GM23338 (cell line): ENCODE measurements at regions not wholly inside any gene's neighbourhood (a gene's known extent, or its start where the extent isn't known, plus 50 kb on each side); places are given as distances from the start of the nearest gene placed in this dataset.

Experiments
- ATAC-seq: fragments of 200-7000 bp; cut with Tn5 transposase; 3 replicates; pipeline ENCODE4 v1.9.1; 2020
- DNase-seq: peaks from one replicate; pipeline ENCODE4 v3.0.0-alpha.2; 2015; ENCODE audit warnings: low spot score
- H2AFZ ChIP-seq: fragments of 200-600 bp; sonication (generic); 2 replicates; pipeline ENCODE4 v1.8.0; 2016; ENCODE audit warnings: antibody characterized with exemption, mild to moderate bottlenecking, moderate library complexity
- H3F3A ChIP-seq: fragments of 200-600 bp; sonication (generic); replicated peaks from 2 replicates; pipeline ENCODE4 v1.8.0; 2017; ENCODE audit warnings: antibody characterized with exemption, mixed run types, low read depth
- H3K27ac ChIP-seq: fragments of 200-600 bp; sonication (generic); 2 replicates; pipeline ENCODE4 v1.6.1; 2016; ENCODE audit warnings: low read depth
- H3K27me3 ChIP-seq: fragments of 200-600 bp; sonication (generic); 2 replicates; pipeline ENCODE4 v1.8.0; 2016; ENCODE audit warnings: mild to moderate bottlenecking, mixed run types, moderate library complexity; ENCODE audit not compliant: insufficient read depth
- H3K36me3 ChIP-seq: fragments of 200-600 bp; sonication (generic); 2 replicates; pipeline ENCODE4 v1.8.0; 2016; ENCODE audit warnings: mild to moderate bottlenecking; ENCODE audit not compliant: insufficient read depth
- H3K4me1 ChIP-seq: fragments of 200-600 bp; sonication (generic); 2 replicates; pipeline ENCODE4 v1.8.0; 2016; ENCODE audit warnings: mild to moderate bottlenecking, moderate library complexity; ENCODE audit not compliant: insufficient read depth
- H3K4me2 ChIP-seq: fragments of 200-600 bp; sonication (generic); 2 replicates; pipeline ENCODE4 v1.7.1; 2017; ENCODE audit warnings: mixed run types
- H3K4me3 ChIP-seq: fragments of 200-600 bp; sonication (generic); 2 replicates; pipeline ENCODE4 v1.6.1; 2016; ENCODE audit warnings: mixed run types
- H3K79me2 ChIP-seq: fragments of 200-600 bp; sonication (generic); replicated peaks from 2 replicates; pipeline ENCODE4 v1.8.0; 2017; ENCODE audit warnings: mild to moderate bottlenecking; ENCODE audit not compliant: insufficient read depth
- H3K9me2 ChIP-seq: fragments of 200-600 bp; sonication (generic); 2 replicates; pipeline ENCODE4 v1.8.0; 2017; ENCODE audit not compliant: insufficient read depth
- H4K20me1 ChIP-seq: fragments of 200-600 bp; sonication (generic); replicated peaks from 2 replicates; pipeline ENCODE4 v1.8.0; 2017; ENCODE audit warnings: mild to moderate bottlenecking; ENCODE audit not compliant: insufficient read depth
- H3K27ac Mint-ChIP-seq: 2 replicates; pipeline ENCODE4 v1.8.0; 2020; ENCODE audit warnings: inconsistent platforms, mild to moderate bottlenecking, moderate library complexity, mixed read lengths
- H3K27me3 Mint-ChIP-seq: 3 replicates; pipeline ENCODE4 v1.8.0; 2022; ENCODE audit warnings: low read depth, mild to moderate bottlenecking, moderate library complexity, mixed read lengths, inconsistent platforms; ENCODE audit not compliant: insufficient read depth, poor library complexity
- H3K36me3 Mint-ChIP-seq: 3 replicates; pipeline ENCODE4 v1.8.0; 2021; ENCODE audit warnings: low read depth, mild to moderate bottlenecking, inconsistent platforms, moderate library complexity, mixed read lengths
- H3K4me1 Mint-ChIP-seq: 3 replicates; pipeline ENCODE4 v1.8.0; 2020; ENCODE audit warnings: mild to moderate bottlenecking, inconsistent platforms, mixed read lengths
- H3K4me3 Mint-ChIP-seq: 3 replicates; pipeline ENCODE4 v1.8.0; 2021; ENCODE audit warnings: moderate library complexity, mild to moderate bottlenecking, inconsistent platforms, mixed read lengths
- H3K9me3 Mint-ChIP-seq: 3 replicates; pipeline ENCODE4 v1.8.0; 2020; ENCODE audit warnings: moderate library complexity, mild to moderate bottlenecking, inconsistent platforms, mixed read lengths
- CREB1 ChIP-seq: fragments of 250-450 bp; sonication (Bioruptor Pico); IDR thresholded peaks from 2 replicates; pipeline ENCODE4 v1.5.0; 2020; ENCODE audit warnings: low read depth, mild to moderate bottlenecking, moderate library complexity
- EZH2 ChIP-seq: fragments of 200-600 bp; sonication (generic); IDR thresholded peaks from one replicate; pipeline ENCODE4 v1.8.0; 2017; ENCODE audit warnings: antibody characterized with exemption, mild to moderate bottlenecking, low read depth; ENCODE audit not compliant: unreplicated experiment
- EZH2phosphoT487 ChIP-seq: fragments of 200-600 bp; sonication (generic); IDR thresholded peaks from one replicate; pipeline ENCODE4 v1.8.1; 2018; ENCODE audit warnings: antibody characterized with exemption; ENCODE audit not compliant: unreplicated experiment
- JUNB ChIP-seq: IDR thresholded peaks from one replicate; pipeline ENCODE4 v1.6.1; 2016; ENCODE audit warnings: antibody characterized with exemption; ENCODE audit not compliant: unreplicated experiment
- NANOG ChIP-seq: IDR thresholded peaks from 2 replicates; pipeline ENCODE4 v1.6.1; 2016; ENCODE audit warnings: antibody characterized with exemption, borderline replicate concordance
- POLR2AphosphoS5 ChIP-seq: IDR thresholded peaks from 2 replicates; pipeline ENCODE4 v1.6.1; 2016; ENCODE audit warnings: antibody characterized with exemption, low read depth
- STAT1 ChIP-seq: IDR thresholded peaks from one replicate; pipeline ENCODE4 v1.6.1; 2016; ENCODE audit warnings: antibody characterized with exemption; ENCODE audit not compliant: unreplicated experiment
- ZNF114 ChIP-seq: fragments of 250-450 bp; sonication (Bioruptor Pico); IDR thresholded peaks from 2 replicates; pipeline ENCODE4 v1.5.0; 2020; ENCODE audit warnings: mild to moderate bottlenecking, moderate library complexity
- TF ChIP-seq, protein P1 (sequence below), 2 experiments: fragments of 200-600 bp in 1 of 2; sonication (generic) in 1 of 2; conservative IDR thresholded peaks; 2 replicates each; pipeline versions ENCODE4 v1.5.1 to v1.6.1; 2016 to 2017; ENCODE audit warnings: antibody characterized with exemption in 2 of 2, low read depth in 2 of 2, mild to moderate bottlenecking in 2 of 2, moderate library complexity in 1 of 2
- TF ChIP-seq, protein P2 (sequence below): IDR thresholded peaks from one replicate; pipeline ENCODE4 v1.6.1; 2018; ENCODE audit warnings: antibody characterized with exemption; ENCODE audit not compliant: unreplicated experiment
- TF ChIP-seq, protein P3 (sequence below): IDR thresholded peaks from 2 replicates; pipeline ENCODE4 v1.6.1; 2016; ENCODE audit warnings: antibody characterized with exemption

DNA sequence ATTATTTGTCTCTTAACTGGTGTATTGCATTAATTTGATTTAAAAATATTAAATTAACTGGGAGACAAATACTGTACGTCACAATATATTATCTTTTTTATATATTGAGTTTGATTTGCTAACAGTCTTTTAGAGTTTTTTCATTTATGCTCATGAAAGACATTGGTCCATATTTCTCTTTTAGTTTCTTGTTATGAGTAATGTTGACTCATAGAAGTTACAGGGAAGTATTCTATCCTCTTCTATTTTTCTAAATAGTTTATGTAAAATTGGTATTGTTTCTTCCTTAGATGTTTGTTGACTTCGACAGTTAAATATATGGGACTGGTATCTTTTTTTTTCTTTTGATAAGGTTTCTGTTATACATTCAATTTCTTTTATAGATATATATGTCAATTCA, 1115.6 kb upstream of the CITED2 start (continued):
- TF ChIP-seq, protein P1, sequence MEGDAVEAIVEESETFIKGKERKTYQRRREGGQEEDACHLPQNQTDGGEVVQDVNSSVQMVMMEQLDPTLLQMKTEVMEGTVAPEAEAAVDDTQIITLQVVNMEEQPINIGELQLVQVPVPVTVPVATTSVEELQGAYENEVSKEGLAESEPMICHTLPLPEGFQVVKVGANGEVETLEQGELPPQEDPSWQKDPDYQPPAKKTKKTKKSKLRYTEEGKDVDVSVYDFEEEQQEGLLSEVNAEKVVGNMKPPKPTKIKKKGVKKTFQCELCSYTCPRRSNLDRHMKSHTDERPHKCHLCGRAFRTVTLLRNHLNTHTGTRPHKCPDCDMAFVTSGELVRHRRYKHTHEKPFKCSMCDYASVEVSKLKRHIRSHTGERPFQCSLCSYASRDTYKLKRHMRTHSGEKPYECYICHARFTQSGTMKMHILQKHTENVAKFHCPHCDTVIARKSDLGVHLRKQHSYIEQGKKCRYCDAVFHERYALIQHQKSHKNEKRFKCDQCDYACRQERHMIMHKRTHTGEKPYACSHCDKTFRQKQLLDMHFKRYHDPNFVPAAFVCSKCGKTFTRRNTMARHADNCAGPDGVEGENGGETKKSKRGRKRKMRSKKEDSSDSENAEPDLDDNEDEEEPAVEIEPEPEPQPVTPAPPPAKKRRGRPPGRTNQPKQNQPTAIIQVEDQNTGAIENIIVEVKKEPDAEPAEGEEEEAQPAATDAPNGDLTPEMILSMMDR (conservative IDR thresholded peaks at IDR 0.05; ENCODE audit: low read depth in 2 of 2): no peak
- TF ChIP-seq, protein P2, sequence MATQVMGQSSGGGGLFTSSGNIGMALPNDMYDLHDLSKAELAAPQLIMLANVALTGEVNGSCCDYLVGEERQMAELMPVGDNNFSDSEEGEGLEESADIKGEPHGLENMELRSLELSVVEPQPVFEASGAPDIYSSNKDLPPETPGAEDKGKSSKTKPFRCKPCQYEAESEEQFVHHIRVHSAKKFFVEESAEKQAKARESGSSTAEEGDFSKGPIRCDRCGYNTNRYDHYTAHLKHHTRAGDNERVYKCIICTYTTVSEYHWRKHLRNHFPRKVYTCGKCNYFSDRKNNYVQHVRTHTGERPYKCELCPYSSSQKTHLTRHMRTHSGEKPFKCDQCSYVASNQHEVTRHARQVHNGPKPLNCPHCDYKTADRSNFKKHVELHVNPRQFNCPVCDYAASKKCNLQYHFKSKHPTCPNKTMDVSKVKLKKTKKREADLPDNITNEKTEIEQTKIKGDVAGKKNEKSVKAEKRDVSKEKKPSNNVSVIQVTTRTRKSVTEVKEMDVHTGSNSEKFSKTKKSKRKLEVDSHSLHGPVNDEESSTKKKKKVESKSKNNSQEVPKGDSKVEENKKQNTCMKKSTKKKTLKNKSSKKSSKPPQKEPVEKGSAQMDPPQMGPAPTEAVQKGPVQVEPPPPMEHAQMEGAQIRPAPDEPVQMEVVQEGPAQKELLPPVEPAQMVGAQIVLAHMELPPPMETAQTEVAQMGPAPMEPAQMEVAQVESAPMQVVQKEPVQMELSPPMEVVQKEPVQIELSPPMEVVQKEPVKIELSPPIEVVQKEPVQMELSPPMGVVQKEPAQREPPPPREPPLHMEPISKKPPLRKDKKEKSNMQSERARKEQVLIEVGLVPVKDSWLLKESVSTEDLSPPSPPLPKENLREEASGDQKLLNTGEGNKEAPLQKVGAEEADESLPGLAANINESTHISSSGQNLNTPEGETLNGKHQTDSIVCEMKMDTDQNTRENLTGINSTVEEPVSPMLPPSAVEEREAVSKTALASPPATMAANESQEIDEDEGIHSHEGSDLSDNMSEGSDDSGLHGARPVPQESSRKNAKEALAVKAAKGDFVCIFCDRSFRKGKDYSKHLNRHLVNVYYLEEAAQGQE: no peak
- TF ChIP-seq ZNF114: no peak
- TF ChIP-seq, protein P3, sequence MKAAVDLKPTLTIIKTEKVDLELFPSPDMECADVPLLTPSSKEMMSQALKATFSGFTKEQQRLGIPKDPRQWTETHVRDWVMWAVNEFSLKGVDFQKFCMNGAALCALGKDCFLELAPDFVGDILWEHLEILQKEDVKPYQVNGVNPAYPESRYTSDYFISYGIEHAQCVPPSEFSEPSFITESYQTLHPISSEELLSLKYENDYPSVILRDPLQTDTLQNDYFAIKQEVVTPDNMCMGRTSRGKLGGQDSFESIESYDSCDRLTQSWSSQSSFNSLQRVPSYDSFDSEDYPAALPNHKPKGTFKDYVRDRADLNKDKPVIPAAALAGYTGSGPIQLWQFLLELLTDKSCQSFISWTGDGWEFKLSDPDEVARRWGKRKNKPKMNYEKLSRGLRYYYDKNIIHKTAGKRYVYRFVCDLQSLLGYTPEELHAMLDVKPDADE: no peak
- TF ChIP-seq NANOG: no peak
- TF ChIP-seq CREB1 (CRISPR knock-in tag): no peak
- TF ChIP-seq EZH2: no peak
- TF ChIP-seq STAT1: no peak
- no peak for TF ChIP-seq EZH2phosphoT487
- TF ChIP-seq JUNB: no peak

DNA sequence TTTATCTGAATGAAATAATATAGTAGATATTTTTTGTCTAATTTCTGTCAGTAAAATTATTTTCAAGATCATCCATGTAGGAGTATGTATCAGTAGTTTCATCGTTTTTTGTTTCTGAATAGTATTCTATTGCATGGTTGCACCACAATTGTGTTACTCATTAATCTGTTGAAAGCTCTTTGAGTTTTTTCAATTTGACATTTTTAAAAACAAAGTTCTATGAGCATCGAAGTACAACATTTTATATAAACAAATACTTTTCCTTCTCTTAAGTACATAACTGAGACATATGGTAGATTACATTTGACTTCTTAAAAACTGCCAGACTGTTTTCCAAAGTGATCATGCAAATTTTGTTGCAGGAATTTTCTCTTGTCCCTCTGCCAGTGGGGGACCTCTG, 1113.1 kb upstream of the CITED2 start:
- Histone ChIP-seq H3K9me2 (no peaks in the 10 kb centered on the region), H3K4me1 (0 out of 2 replicates have a peak, but pooled peaks cover 5% of the 10 kb centered on the region), H3K36me3 (no peaks in the 10 kb centered on the region), H3K27me3 (no peaks in the 10 kb centered on the region), H4K20me1 (no peaks in the 10 kb centered on the region), H3F3A (no peaks in the 10 kb centered on the region), H3K4me2 (no peak overlapping the region), H3K79me2 (no peaks in the 10 kb centered on the region), H2AFZ (no peak overlapping the region), H3K27ac (no peak overlapping the region), H3K4me3 (no peak overlapping the region)
- peaks cover 21% of the 10 kb centered on the region for H3K9me3 Mint-ChIP-seq
- no peak overlapping the region for H3K4me3 Mint-ChIP-seq
- ATAC-seq (no peak), DNase-seq (no peak)
- H3K4me1 Mint-ChIP-seq: peaks cover 6% of the 10 kb centered on the region; the same call in 2 of the 3 replicates
- H3K27me3 Mint-ChIP-seq: no peaks in the 10 kb centered on the region
- H3K36me3 Mint-ChIP-seq: peaks cover 22% of the 10 kb centered on the region; the same call in 2 of the 3 replicates
- H3K27ac Mint-ChIP-seq: no peak overlapping the region
- no peak for TF ChIP-seq CREB1 (CRISPR knock-in tag)
- no peak for TF ChIP-seq POLR2AphosphoS5
- no peak for TF ChIP-seq ZNF114
- TF ChIP-seq EZH2phosphoT487: no peak
- TF ChIP-seq, protein P3: no peak
- no peak for TF ChIP-seq JUNB
